Suppressor macrophage treated with lipopolysaccharide for 4 hours (primary cell): ENCODE measurements at regions not wholly inside any gene's neighbourhood (a gene's known extent, or its start where the extent isn't known, plus 50 kb on each side); places are given as distances from the start of the nearest gene placed in this dataset.
"Not testable (repeated sequence)": the region's sequence is repeated elsewhere in the genome, so short reads cannot be mapped to it uniquely, and the experiment has no call there.

ENCODE experiments used
- DNase-seq: peaks from one replicate; pipeline ENCODE4 v3.0.0-alpha.2; 2020

- DNase-seq, result no peak
These were observed 542.6 kb upstream of the COX7C start for GRCh38 chr5:86075139-86075538.

- no peak for DNase-seq
These were observed 522.6 kb upstream of the COX7C start for GRCh38 chr5:86095092-86095491.

GRCh38 chr5:86101966-86102365 is 515.8 kb upstream of the COX7C start:
- no peak for DNase-seq

GRCh38 chr5:86108825-86109224 is 508.9 kb upstream of the COX7C start:
- no peak for DNase-seq

- DNase-seq, result no peak
These were observed 505.5 kb upstream of the COX7C start for GRCh38 chr5:86112249-86112648.

GRCh38 chr5:86115164-86115563 is 502.6 kb upstream of the COX7C start:
- DNase-seq, result no peak

- DNase-seq, result no peak
These were observed 499.2 kb upstream of the COX7C start for GRCh38 chr5:86118542-86118941.

GRCh38 chr5:86124333-86124732 is 493.4 kb upstream of the COX7C start:
- DNase-seq, result no peak

GRCh38 chr5:86125731-86126601 is 491.8 kb upstream of the COX7C start:
- DNase-seq, result no peak

DNA sequence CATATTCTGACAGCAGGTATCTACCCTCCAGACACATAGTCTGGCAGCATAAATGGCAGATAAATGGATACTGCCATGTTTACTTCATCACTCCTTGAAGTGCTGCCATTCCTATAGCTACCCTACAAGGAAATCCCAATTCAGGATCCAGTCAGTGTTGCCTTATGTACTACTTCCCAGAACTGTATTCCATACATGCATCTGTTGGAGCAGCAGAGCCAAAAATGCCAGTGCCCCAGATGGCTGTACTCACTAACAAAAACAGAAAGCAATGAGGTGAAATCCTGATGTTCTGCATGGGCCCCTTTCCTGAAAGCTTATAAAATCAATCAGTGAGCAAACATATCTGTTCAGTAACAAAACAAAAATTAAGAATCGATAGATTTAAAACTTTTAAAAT is 490.0 kb upstream of the COX7C start:
- DNase-seq, result no peak

GRCh38 chr5:86129009-86129408 is 488.7 kb upstream of the COX7C start:
- DNase-seq, result no peak

DNA sequence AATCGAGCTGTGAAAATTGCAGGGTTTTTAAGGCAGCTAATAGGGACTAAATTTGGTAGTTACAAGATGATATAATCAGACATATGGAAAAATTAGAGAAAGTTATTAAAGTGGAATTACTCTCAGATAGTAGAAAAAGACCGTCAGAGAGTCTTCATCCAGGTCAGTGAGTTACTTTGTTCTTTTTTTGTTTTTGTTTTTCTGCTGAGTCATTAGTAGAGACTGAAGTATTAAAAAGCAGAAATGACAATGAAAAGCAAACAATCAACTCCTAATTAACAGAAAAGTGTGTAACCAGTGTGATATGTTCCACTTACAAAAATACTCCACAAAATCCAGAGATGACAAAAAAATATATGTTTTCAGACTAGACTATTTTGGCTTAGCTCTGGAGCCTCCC is 480.4 kb upstream of the COX7C start:
- DNase-seq, result no peak

DNA sequence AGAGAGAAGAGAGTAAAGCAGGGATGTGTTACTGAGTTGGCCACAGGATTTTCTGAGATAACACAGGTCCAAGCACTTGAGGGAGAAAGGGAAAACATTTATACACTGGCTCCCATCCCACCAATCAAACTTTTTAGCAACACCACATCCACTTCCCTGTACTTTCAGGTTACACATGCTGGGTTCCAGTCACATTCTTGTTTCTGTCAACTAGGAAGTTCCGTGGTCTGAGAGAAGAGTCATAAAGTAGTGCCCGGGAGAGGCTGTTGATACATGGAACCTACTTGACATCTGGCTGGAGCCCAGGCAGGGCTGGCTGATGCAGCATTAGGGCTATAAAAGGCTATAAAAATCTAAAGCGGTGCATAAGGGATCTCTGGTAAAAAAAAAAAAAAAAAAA is 473.9 kb upstream of the COX7C start:
- DNase-seq, result no peak

GRCh38 chr5:86152988-86153560 is 464.7 kb upstream of the COX7C start:
- DNase-seq, result no peak

GRCh38 chr5:86155796-86156195 is 461.9 kb upstream of the COX7C start:
- no peak for DNase-seq

DNA sequence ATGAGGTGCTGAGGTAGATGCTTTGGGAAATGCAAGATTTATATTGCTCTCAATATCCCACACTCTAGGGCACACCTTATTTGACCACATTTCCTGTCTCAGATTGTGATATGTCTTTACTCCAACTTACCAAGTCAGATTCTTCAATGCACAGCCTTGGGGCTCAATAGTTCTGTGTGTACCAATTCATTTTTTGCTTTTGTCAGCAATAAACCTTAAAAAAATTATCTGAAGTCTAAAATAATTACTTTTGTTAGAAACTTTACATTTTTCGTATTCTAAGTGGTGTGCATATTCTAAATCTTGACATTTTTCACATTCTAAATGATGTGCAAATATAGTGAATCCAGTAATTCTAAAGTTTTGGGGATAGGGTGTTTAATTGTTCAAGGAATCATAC is 447.5 kb upstream of the COX7C start:
- DNase-seq, result no peak

GRCh38 chr5:86175224-86175623 is 442.5 kb upstream of the COX7C start:
- no peak for DNase-seq

DNA sequence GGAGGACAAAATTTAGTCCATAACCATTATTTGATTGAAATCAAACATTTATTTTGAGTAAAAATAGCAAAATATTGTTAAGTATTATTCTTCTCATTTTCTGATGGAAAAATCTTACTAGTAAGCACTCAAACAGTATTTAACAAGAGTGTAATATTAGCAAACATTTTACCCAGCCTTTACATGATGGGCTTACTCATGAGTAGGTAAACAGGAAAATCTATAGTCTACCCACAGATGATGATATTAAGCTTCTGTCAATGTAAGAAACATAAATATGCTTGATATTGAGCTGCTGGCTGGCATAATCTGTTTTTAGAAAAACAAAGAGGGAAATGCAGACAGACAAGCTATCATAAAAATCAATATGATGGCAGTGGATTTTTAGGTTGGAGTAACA is 418.5 kb upstream of the COX7C start:
- no peak for DNase-seq

GRCh38 chr5:86228147-86228546 is 389.6 kb upstream of the COX7C start:
- no peak for DNase-seq

- DNase-seq, result no peak
These were observed 385.5 kb upstream of the COX7C start for GRCh38 chr5:86232246-86232645.

DNA sequence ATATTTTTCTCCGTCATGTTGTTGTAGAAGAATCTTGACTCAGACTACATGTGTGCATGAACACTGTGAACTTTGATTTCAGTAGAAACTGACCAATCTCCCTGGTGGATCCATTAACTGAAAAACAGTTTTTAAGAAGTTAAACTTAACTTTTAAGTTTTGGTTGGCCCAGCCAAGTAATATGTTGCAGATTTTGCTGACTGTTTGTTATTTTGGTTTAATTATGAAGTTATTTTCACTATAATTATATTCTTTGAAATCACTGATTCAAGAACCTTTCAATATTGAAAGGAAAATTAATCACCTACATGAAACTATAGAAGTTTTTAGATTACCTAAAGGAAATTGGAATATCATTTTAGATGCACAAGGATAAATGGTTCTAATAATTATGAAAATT is 373.6 kb upstream of the COX7C start:
- no peak for DNase-seq

DNA sequence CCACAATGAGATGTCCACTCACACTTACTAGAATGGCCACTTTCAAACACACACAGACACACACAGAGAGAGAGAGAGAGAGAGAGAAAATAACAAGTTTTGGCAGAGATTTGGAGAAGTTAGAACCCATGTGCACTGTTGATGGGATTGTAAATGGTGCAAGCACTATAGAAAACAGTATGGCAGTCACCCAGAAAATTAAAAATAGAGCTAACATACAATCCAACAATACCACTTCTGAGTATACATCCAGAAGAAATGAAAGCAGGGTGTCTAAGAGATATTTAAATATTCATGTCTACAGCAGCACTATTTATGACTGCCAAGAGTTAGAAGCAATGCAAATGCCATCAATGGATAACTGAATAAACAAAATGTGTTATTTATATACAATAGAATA is 359.9 kb upstream of the COX7C start:
- no peak for DNase-seq

GRCh38 chr5:86284400-86285190 is 333.1 kb upstream of the COX7C start:
- DNase-seq, result not testable (repeated sequence)

DNA sequence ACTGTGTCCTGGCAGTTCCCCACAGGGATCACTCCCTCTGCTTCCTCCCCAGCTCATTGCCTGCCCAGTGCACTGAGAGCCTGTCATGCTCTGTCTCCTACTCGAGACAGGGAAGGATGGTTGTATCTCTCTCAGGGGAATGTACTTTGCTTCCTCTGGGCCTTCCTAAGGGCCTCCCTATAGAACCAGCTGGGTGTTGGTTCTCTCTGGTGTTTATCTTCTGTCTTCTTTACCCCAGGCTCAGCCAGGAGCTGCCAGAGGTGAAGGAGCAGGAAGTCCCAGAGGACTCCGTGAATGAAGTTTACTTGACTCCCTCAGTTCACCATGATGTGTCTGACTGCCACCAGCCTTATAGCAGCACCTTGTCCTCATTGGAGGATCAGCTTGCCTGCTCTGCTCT is 330.3 kb upstream of the COX7C start:
- not testable (repeated sequence) for DNase-seq
